HFFc6 (cell line): ENCODE measurements at regions not wholly inside any gene's neighbourhood (a gene's known extent, or its start where the extent isn't known, plus 50 kb on each side); places are given as distances from the start of the nearest gene placed in this dataset.

Experiments
- DNase-seq: peaks from one replicate; pipeline ENCODE4 v3.0.0-alpha.2; 2018
- H3K27ac Mint-ChIP-seq: 2 replicates; pipeline ENCODE4 v1.8.0; 2020; ENCODE audit warnings: mild to moderate bottlenecking, mixed read lengths
- H3K27me3 Mint-ChIP-seq: 2 replicates; pipeline ENCODE4 v1.8.0; 2021; ENCODE audit warnings: mild to moderate bottlenecking, moderate library complexity, mixed read lengths; ENCODE audit not compliant: insufficient read depth
- H3K36me3 Mint-ChIP-seq: 2 replicates; pipeline ENCODE4 v1.8.0; 2021; ENCODE audit warnings: low read depth, mixed read lengths
- H3K4me1 Mint-ChIP-seq: 2 replicates; pipeline ENCODE4 v1.8.0; 2020; ENCODE audit warnings: low read depth, mixed read lengths
- H3K4me3 Mint-ChIP-seq: 2 replicates; pipeline ENCODE4 v1.8.0; 2020; ENCODE audit warnings: mild to moderate bottlenecking, moderate library complexity, mixed read lengths
- H3K9me3 Mint-ChIP-seq: 2 replicates; pipeline ENCODE4 v1.8.0; 2020; ENCODE audit warnings: mild to moderate bottlenecking, mixed read lengths
- TF ChIP-seq, protein P1 (sequence below): fragments of 200-600 bp; sonication (generic); IDR thresholded peaks from 2 replicates; pipeline ENCODE4 v1.5.0; 2021; ENCODE audit warnings: antibody characterized with exemption, mild to moderate bottlenecking

DNA sequence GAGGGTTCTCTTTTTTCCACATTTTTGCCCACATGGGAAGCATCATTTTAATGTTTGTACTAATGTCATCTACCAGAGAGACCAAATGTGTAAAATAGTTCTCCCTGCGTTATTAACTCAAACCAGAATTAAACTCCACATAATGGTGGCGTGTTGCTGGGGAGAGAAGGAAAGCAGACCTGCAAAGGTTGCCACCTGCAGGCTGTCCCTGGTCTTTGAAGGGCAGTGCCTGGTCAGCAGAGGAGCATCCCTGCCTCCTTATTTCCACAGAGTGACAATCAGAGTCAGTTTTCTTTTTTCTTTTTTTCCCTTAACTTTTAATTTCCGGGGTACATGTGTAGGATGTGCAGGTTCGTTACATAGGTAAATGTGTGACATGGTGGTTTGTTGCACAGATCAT, 214.5 kb downstream of the TBX18 start:
- Mint-ChIP-seq H3K9me3 (peaks cover 5% of the 10 kb centered on the region), H3K4me3 (no peak overlapping the region), H3K27ac (no peak overlapping the region), H3K27me3 (no peaks in the 10 kb centered on the region), H3K36me3 (peaks cover 6% of the 10 kb centered on the region), H3K4me1 (peaks cover 37% of the 10 kb centered on the region)
- TF ChIP-seq, protein P1, sequence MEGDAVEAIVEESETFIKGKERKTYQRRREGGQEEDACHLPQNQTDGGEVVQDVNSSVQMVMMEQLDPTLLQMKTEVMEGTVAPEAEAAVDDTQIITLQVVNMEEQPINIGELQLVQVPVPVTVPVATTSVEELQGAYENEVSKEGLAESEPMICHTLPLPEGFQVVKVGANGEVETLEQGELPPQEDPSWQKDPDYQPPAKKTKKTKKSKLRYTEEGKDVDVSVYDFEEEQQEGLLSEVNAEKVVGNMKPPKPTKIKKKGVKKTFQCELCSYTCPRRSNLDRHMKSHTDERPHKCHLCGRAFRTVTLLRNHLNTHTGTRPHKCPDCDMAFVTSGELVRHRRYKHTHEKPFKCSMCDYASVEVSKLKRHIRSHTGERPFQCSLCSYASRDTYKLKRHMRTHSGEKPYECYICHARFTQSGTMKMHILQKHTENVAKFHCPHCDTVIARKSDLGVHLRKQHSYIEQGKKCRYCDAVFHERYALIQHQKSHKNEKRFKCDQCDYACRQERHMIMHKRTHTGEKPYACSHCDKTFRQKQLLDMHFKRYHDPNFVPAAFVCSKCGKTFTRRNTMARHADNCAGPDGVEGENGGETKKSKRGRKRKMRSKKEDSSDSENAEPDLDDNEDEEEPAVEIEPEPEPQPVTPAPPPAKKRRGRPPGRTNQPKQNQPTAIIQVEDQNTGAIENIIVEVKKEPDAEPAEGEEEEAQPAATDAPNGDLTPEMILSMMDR: peak; percentile 49
- DNase-seq: no peak

GRCh38 chr6:84547341-84547801, 217.0 kb downstream of the TBX18 start:
- H3K27ac Mint-ChIP-seq: no peak overlapping the region
- peaks cover 21% of the 10 kb centered on the region for H3K4me1 Mint-ChIP-seq
- H3K9me3 Mint-ChIP-seq: peaks cover 11% of the 10 kb centered on the region
- TF ChIP-seq, protein P1: no peak
- DNase-seq: no peak
- H3K27me3 Mint-ChIP-seq: peaks cover 6% of the 10 kb centered on the region
- no peak overlapping the region for H3K4me3 Mint-ChIP-seq
- peaks cover 6% of the 10 kb centered on the region for H3K36me3 Mint-ChIP-seq

GRCh38 chr6:84546427-84546914, 217.9 kb downstream of the TBX18 start:
- Mint-ChIP-seq H3K27me3 (peaks cover 7% of the 10 kb centered on the region), H3K4me3 (peak overlapping the region; percentile 9; the same call in 1 of the 2 replicates), H3K4me1 (peaks cover 21% of the 10 kb centered on the region), H3K27ac (peak overlapping the region; percentile 6; the same call in 1 of the 2 replicates), H3K9me3 (peaks cover 8% of the 10 kb centered on the region), H3K36me3 (peaks cover 3% of the 10 kb centered on the region)
- DNase-seq: peak; percentile 18
- TF ChIP-seq, protein P1: no peak

GRCh38 chr6:84539122-84539856, 225.1 kb downstream of the TBX18 start:
- TF ChIP-seq, protein P1: no peak
- Mint-ChIP-seq H3K27ac (no peak overlapping the region), H3K27me3 (peaks cover 10% of the 10 kb centered on the region), H3K36me3 (no peaks in the 10 kb centered on the region), H3K4me1 (peaks cover 7% of the 10 kb centered on the region), H3K4me3 (no peak overlapping the region), H3K9me3 (peaks cover 6% of the 10 kb centered on the region)
- DNase-seq: no peak

- TF ChIP-seq, protein P1: 0 out of 2 replicates have a peak, but pooled peaks have one; percentile 13
- H3K9me3 Mint-ChIP-seq: no peaks in the 10 kb centered on the region
- H3K27me3 Mint-ChIP-seq: peaks cover 4% of the 10 kb centered on the region; the same call in 1 of the 2 replicates
- peak; percentile 9 for DNase-seq
- H3K4me3 Mint-ChIP-seq: no peak overlapping the region
- H3K27ac Mint-ChIP-seq: no peak overlapping the region
- H3K36me3 Mint-ChIP-seq: no peaks in the 10 kb centered on the region
- peaks cover 7% of the 10 kb centered on the region for H3K4me1 Mint-ChIP-seq
These were observed 227.3 kb downstream of the TBX18 start for GRCh38 chr6:84536885-84537638.
